HG03558 (cell line): ENCODE measurements at regions not wholly inside any gene's neighbourhood (a gene's known extent, or its start where the extent isn't known, plus 50 kb on each side); places are given as distances from the start of the nearest gene placed in this dataset.

Source experiments
- ATAC-seq: cut with Tn5 transposase; IDR thresholded peaks from one replicate; pipeline ENCODE4 v1.9.1; 2021; ENCODE audit warnings: moderate number of reproducible peaks; ENCODE audit not compliant: unreplicated experiment; ENCODE audit errors: extremely low read depth

- ATAC-seq, result no peak
These were observed 69.7 kb upstream of the TAF11L2 start for GRCh38 chr5:17428176-17428800.

DNA sequence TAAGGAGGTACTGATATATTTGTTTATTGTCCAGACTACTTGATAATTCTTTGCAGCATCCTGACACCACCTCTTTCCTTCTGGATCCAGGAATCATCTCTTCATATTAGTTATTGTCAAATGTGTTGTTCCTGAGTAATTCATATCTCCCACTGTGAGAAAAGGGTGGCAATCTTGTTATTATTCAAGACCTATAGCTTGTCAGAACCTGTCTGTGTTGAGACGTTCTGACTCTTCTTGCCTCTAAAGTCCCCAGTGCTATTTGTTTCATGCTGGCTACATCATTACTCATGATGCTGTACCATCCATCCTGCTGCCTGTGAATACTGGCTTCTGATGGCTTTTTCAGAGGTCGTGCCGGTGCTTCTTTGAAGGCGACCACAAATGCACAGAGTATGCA, 68.7 kb upstream of the TAF11L2 start:
- no peak for ATAC-seq

GRCh38 chr5:17430241-17430640, 67.8 kb upstream of the TAF11L2 start:
- no peak for ATAC-seq

GRCh38 chr5:17431272-17432050, 66.6 kb upstream of the TAF11L2 start:
- ATAC-seq, result no peak

DNA sequence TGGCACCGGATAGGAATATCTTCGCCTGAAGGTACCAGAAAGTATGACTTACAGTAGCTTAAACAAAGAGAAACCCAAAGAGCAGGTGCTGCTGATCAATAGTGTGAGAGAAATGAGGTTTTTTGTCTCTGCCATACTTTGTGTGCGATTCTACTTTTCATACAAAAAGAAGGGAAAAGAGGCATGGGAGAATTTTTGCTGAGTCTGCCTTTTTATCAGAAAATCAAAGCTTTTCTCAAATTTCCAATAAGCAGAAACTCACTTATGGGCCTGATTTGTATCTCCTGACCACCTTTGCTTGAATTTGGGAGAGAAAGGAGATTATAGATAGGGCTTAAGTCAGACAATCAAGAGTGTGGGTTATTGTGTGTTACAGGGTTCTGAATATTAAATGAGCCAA, 65.5 kb upstream of the TAF11L2 start:
- no peak for ATAC-seq

DNA sequence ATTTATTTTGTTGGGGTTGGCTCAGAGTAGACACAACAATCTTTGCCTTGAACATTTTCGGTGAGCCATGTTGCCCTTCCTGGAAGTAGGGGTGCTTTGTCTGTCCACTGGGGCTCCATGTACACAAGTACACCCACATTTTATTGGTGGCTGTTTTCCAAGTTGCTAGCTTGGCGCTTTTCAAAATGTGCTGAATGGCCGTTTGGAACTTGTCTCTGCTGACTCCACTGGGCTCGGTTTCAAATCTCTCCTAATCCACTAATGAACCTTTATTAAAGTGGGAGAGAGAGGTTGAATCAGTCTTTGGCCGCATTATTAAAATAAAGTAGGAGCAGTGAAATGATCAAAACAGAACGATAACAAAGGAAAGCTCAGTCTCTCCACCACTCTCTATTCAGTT, 64.6 kb upstream of the TAF11L2 start:
- ATAC-seq, result no peak

DNA sequence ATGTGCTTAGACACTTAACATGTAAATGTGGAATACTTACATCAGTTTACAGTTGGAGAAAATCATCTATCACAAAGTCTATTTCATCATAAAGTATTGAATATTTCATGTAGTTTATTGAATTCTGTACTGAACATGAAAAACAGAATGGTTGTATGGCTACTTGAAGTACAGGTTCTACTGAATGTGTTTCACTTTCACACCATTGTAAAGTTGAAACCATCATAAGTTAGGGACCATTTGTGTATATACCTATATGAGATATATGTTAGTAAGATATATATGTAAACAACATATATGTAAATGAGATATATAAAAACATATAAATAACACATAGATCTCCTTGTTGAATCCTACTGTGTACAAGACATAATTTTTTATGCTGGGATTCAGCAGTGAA, 63.0 kb upstream of the TAF11L2 start:
- peak; percentile 57 for ATAC-seq

- ATAC-seq, result peak; percentile 16
These were observed 61.7 kb upstream of the TAF11L2 start for GRCh38 chr5:17436350-17436749.

GRCh38 chr5:17436761-17437221, 61.2 kb upstream of the TAF11L2 start:
- peak; percentile 55 for ATAC-seq

- ATAC-seq, result no peak
These were observed 60.0 kb upstream of the TAF11L2 start for GRCh38 chr5:17438027-17438426.

- ATAC-seq, result no peak
These were observed 58.1 kb upstream of the TAF11L2 start for GRCh38 chr5:17439956-17440355.

DNA sequence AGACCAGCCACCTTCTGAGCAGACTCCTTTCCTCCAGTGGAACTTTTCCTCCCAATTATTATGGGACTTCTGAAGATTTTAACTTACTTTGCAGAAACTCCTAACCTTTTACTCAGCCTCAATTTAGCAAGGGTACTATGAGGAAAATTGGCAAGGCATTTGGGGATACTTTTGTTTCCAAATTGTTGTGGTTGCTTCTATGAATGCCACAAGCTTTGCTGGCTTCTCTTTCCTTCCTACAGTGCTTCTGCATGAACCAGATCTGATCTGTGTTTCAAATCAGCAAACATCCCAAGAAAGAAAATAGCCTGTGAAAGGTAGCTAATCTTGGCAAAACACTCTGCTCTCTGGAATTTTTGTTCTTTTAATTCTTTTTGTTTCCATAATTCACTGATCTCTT, 57.3 kb upstream of the TAF11L2 start:
- ATAC-seq, result no peak

- no peak for ATAC-seq
These were observed 56.7 kb upstream of the TAF11L2 start for GRCh38 chr5:17441351-17441750.

- ATAC-seq, result no peak
These were observed 54.5 kb upstream of the TAF11L2 start for GRCh38 chr5:17443333-17444130.

GRCh38 chr5:17444496-17444895, 53.5 kb upstream of the TAF11L2 start:
- ATAC-seq, result no peak

GRCh38 chr5:17445185-17445584, 52.8 kb upstream of the TAF11L2 start:
- ATAC-seq, result no peak
